ENCODE measurements at regions not wholly inside any gene's neighbourhood (a gene's known extent, or its start where the extent isn't known, plus 50 kb on each side); places are given as distances from the start of the nearest gene placed in this dataset.

DNA sequence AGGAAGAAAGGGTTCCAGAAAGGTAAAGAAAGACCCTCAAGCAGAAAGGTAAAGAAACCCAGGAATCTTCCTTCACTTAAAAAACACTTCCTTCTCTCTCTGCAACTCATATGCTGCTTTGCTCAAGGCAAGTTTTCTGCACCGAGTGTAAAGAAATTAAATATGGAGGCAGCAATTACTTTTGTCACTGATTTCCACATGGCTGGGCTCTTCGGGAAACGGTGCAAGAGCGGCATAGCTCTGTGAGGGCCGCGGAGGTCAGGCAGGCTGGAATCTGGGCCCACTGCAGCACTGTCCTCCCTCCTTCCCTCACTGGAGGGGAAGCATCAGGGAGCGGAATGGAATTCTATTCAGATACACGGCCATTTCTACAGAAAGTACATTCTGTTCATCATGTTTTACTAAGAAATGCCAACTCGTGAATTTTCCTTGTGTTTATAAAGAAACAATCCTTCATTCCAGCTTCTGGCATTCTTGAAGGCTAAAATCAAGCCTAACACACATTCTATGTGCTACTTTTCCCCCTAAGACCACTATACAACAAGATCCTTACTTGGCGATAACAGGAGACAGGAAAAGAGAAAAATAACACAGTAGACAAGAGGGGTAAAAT lies 212.2 kb downstream of the SIPA1L2 start:
- Histone ChIP-seq H2BK12ac (ENCODE audit: low read depth, low read length) (no peak overlapping the region), H3K27ac (ENCODE audit: low read depth, low read length) (no peak overlapping the region), H2AFZ (ENCODE audit: low read length) (no peak overlapping the region), H3K79me1 (ENCODE audit: low read depth, low read length) (no peaks in the 10 kb centered on the region), H3K9me3 (ENCODE audit: insufficient read depth in 2 of 2, low read depth in 1 of 2, low read length in 1 of 2) (no peaks in the 10 kb centered on the region), H3K18ac (ENCODE audit: extremely low read depth, low read length) (no peak overlapping the region), H2BK15ac (ENCODE audit: low read length) (no peak overlapping the region), H3K23ac (ENCODE audit: insufficient read length) (no peak overlapping the region), H3K4me1 (replicated peaks in 1 of 4; ENCODE audit: control insufficient read depth in 3 of 4, insufficient read depth in 4 of 4, low read length in 3 of 4) (no peaks in the 10 kb centered on the region), H3K36me3 (ENCODE audit: control insufficient read depth in 2 of 4, insufficient read depth in 4 of 4, low read length in 3 of 4) (no peaks in the 10 kb centered on the region), H3K56ac (replicated peaks; ENCODE audit: insufficient read length, low read depth, low read length) (no peak overlapping the region), H4K91ac (replicated peaks; ENCODE audit: insufficient read length, low read length) (no peak overlapping the region), H3K14ac (ENCODE audit: insufficient read length) (no peak overlapping the region), H3K4ac (replicated peaks; ENCODE audit: insufficient read length, low read depth, low read length) (no peak overlapping the region), H3K27me3 (replicated peaks in 1 of 4; ENCODE audit: control insufficient read depth in 3 of 4, extremely low read depth in 1 of 4, insufficient read depth in 3 of 4, low read length in 3 of 4) (no peaks in the 10 kb centered on the region), H2BK120ac (replicated peaks; ENCODE audit: low read depth, low read length) (no peak overlapping the region), H2BK5ac (ENCODE audit: low read depth, low read length) (no peak overlapping the region), H4K20me1 (replicated peaks in 1 of 2; ENCODE audit: control insufficient read depth in 1 of 2, insufficient read depth in 2 of 2, low read length in 2 of 2) (no peaks in the 10 kb centered on the region), H2AK5ac (ENCODE audit: low read depth, low read length) (no peak overlapping the region), H2BK20ac (ENCODE audit: low read length) (no peak overlapping the region), H4K5ac (ENCODE audit: insufficient read length, low read depth, low read length) (no peak overlapping the region), H3K9ac (replicated peaks in 1 of 4; ENCODE audit: extremely low read depth in 1 of 4, low read depth in 3 of 4, low read length in 3 of 4) (no peak overlapping the region), H3K23me2 (ENCODE audit: low read depth, low read length) (no peaks in the 10 kb centered on the region), H3K4me3 (ENCODE audit: extremely low read depth in 1 of 4, insufficient read depth in 2 of 4, low read depth in 3 of 4, low read length in 4 of 4) (no peak overlapping the region), H3K4me2 (ENCODE audit: insufficient read depth in 1 of 2, low read depth in 2 of 2, low read length in 2 of 2) (no peak overlapping the region), H4K8ac (ENCODE audit: extremely low read depth, insufficient read depth, low read length) (no peak overlapping the region), H3K79me2 (ENCODE audit: control insufficient read depth in 1 of 2, insufficient read depth in 2 of 2, low read length in 2 of 2) (no peaks in the 10 kb centered on the region)
- POLR2A ChIA-PET (ENCODE audit: partially characterized antibody), result interaction anchor here (0.6 kb wide), 1 partner anchor 662 kb away, joined by 3 read pairs; no protein-coding TSS in a partner anchor
- 90% methylated on average over 7 of the region's 10 CpGs; no CpG with 5 or more reads in 1 of the 2 experiments for WGBS, 2 experiments (ENCODE audit: extremely low coverage in 1 of 2, insufficient coverage in 1 of 2, insufficient read length in 1 of 2, insufficient replicate concordance in 2 of 2, low coverage in 1 of 2, low lambda C conversion rate in 2 of 2, missing lambda C conversion rate in 1 of 2)
- no peak for TF ChIP-seq POLR2A (IDR thresholded peaks at IDR 0.05; ENCODE audit: control extremely low read depth in 1 of 2, low read depth in 2 of 2, low read length in 2 of 2)
- TF ChIP-seq KDM4A (IDR thresholded peaks at IDR 0.05; ENCODE audit: low read depth, low read length, severe bottlenecking), result no peak
- TF ChIP-seq BCL11A (IDR thresholded peaks at IDR 0.05; ENCODE audit: low read depth in 2 of 2, low read length in 2 of 2), result no peak
- no peak for TF ChIP-seq TCF12 (IDR thresholded peaks at IDR 0.05; ENCODE audit: low read depth, low read length)
- CTCF ChIA-PET (ENCODE audit: partially characterized antibody), result interaction anchor here (0.9 kb wide), 1 partner anchor 217 kb away, joined by 3 read pairs; no protein-coding TSS in a partner anchor
- FAIRE-seq (no peak), DNase-seq (ENCODE audit: low read depth in 1 of 2, low spot score in 2 of 2) (no peak)

Data from H1 (cell line).